ENCODE measurements at regions not wholly inside any gene's neighbourhood (a gene's known extent, or its start where the extent isn't known, plus 50 kb on each side); places are given as distances from the start of the nearest gene placed in this dataset.

GRCh38 chrX:13153796-13154195, 109.4 kb upstream of the FAM9C start:
- FAIRE-seq (no peak), DNase-seq (ENCODE audit: extremely low spot score, insufficient read length, low read depth) (no peak)

DNA sequence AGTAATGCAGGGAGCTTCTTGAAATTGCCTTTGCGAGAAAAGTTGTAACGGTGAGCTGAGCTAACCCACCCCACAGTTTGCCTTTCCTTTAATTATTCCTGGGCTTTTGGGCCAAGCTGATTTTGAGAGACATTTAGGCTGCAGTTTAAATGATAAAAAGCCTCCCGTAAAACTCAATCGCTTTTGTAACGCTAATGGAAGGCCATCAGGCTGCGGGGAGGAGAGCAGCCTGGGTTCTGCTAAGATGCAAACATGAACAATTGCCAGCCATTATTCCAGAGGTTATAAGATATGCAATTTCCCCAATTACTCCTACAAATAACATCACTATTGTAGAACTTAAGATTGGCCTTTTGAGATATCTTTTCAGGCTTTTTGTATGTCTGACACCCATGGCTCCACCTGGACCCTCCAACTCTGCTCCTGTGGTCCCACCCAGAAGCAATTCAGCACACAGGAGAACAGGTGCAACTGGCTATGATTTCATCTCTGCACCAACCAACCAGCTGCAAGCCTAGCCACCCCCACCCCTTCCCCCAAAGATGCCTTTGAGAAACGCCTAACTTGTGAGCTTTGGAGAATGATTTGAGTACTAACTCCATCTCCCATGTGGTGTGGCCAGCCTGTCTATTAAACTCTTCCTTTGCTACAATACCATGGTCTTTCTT, 108.2 kb upstream of the FAM9C start:
- FAIRE-seq (no peak), DNase-seq (ENCODE audit: extremely low spot score, insufficient read length, low read depth) (no peak)

DNA sequence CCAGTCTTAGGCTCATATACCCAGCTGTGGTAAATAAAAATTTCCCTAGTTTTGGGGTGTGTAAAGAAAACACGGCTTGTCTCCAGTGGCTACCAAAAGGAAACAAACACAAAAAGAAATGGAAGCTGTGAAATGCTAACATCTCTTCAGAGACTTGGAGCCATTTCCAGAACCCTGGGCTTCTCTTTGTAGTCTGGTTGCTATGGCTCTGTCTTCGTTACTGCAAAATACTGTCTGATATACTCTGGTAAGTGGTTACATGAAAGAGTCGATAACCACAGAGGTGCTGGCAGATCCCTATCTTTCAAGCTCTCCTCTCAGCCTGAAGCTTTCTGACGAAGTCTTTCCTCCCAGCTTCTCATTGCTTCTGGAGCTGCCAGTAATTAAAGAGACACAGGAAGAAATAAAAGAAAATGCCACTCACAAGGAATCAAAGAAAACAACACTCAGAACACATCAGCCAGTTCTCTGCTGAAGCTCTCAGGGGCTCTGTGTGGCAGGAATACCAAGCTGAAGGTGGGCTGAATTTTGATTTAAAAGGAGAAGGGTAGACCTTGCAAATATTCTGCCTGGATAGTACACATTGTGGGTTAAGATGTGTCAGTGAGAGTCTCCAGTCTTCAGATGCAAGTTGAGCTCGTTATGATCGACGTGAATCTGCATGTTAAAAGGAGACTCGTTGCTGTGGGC, 107.6 kb upstream of the FAM9C start:
- FAIRE-seq: no peak
- DNase-seq (ENCODE audit: extremely low spot score, insufficient read length, low read depth): no peak

DNA sequence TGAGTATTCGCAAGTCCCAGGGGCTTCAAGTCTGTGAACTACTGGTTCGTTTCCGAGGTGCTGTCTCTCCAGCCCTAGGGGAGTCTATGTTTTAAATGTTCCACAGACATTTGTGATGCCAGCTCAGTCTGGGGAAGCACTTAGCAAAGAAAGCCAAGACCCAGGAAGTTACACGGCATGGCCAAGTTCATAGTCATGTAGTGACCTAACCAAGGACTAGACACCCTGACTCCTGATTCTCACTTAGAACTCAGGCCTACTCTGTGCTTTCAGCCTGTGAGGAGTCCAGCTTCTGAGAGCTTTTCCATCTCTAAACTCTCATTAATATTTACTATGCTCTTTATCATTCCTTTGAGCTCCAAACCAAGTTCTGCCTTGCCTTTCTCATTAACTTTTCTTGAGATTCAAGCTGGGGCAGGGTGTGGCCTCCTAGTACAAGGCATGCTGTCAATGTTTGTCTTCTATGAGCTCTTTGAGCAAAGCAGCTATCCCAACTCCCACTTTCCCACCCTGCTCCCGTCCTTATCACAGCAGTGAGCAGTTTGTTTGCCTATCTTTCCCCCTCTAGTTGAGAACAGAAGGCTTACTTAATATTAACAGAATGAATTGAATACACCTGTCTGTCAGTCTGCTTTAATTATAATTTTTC, 105.4 kb upstream of the FAM9C start:
- DNase-seq (ENCODE audit: extremely low spot score, insufficient read length, low read depth): no peak
- FAIRE-seq: no peak

DNA sequence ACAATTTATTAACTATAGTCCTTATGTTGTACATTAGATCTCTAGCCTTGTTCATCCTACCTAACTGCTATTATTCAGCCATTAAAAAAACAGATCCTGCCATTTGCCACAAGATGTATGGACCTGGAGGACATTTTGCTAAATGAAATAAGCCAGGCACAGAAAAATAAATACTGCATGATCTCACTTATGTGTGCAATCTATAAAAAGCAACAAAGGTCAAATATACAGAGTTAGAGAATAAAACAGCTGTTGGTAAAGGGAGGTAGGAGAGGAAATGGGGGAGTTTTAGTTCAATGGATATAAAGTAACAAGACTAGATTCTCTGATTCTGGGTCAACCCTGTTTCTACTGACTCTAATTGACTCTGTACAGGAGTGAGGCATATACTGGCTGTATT, 103.3 kb upstream of the FAM9C start:
- FAIRE-seq (no peak), DNase-seq (ENCODE audit: extremely low spot score, insufficient read length, low read depth) (no peak)

DNA sequence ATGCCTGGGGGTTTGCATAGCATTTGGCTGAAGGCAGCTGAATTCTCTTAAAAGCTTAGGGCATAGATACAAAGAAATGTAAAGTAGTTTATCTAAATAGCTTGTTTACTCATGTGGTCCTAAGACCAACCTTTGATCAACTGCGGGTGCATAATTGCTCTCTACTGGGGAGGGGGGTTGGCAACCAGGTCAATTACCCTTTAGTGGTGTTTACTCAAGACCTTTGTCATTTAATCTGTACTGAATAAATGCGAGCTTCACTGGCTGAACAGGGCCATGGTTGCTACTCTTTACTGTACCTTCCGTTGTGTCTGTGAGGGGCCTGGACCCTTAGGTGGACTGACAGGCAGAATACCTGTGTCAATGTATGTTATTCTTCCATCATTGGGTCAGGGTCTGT, 102.7 kb upstream of the FAM9C start:
- FAIRE-seq (no peak), DNase-seq (ENCODE audit: extremely low spot score, insufficient read length, low read depth) (no peak)

DNA sequence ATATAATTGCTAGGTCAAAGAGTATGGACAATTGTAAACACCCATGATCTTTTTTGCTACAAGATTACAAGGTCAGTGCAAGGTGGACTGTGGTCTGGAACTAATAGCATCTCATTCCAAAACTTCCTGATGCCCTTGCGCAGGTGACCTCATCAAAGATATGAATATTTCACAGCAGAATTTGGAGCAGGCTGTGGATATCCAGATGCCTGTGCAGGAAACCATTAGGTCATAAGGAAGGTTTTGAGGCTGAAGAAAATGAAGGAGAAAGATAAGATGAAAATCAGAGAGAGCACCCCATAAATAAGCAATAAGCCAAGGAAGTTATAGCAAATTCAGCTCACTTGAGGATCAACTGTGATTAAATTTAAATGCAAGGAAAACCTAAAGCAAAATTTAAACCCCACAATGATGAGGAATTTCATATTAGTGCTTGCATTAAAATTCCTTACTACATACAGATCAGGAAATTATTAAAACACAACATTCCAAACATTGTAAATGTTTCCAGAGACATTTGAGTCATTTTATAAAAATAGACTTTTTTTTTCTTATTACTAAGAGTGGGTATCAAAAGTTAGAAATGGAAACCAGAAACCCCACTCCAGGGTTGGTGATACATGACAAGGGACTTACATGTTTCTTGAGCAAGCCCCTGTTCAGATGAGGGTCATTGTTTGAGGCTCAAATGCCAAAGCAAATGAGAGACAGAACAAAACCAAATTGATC, 100.7 kb upstream of the FAM9C start:
- no peak for DNase-seq (ENCODE audit: extremely low spot score, insufficient read length, low read depth)
- no peak for FAIRE-seq

GRCh38 chrX:13142891-13143290, 98.5 kb upstream of the FAM9C start:
- FAIRE-seq (no peak), DNase-seq (ENCODE audit: extremely low spot score, insufficient read length, low read depth) (no peak)

GRCh38 chrX:13140007-13140406, 95.6 kb upstream of the FAM9C start:
- FAIRE-seq: no peak

DNA sequence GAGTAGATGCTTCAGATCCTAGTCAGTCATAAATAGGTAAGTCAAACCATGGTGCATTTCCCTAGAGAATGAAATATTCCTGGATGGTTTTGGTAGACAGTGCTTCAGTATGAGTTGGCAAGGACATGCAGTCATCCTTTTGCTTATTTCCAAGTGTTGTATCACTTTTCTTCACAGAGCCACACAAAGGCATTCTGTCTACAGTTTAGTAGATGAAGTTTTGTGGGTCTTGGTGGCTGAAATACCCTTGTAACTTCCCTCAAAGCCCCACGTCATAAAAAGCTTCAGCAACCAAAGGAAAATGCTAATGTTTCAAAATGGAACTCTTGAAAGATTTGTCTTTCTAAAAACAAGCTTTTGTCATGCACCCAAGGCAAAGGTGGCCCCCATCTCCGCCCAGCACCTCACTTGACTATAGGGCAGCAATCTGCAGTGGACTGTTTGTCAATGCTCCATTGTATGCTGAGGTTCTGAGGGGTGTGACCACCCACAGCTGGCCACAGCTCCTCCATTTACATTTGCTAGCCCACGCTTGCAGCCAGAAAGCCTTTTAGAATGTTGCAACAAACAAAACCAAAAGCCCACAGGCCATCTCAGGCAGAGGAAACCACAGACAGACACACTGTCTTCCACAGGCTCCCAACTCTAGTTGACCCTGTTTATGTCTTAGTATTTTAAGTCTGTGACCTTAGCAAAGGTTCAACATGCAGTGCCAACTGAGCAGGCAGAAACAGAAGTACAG, 87.1 kb upstream of the FAM9C start:
- no peak for DNase-seq (ENCODE audit: extremely low spot score, insufficient read length, low read depth)

More at GRCh38 chrX:13140007-13140406, 95.6 kb upstream of the FAM9C start:
- no peak for DNase-seq (ENCODE audit: extremely low spot score, insufficient read length, low read depth)

GRCh38 chrX:13130816-13131215, 86.4 kb upstream of the FAM9C start:
- DNase-seq (ENCODE audit: extremely low spot score, insufficient read length, low read depth) (no peak), FAIRE-seq (no peak)

More for the DNA sequence above, 87.1 kb upstream of the FAM9C start:
- FAIRE-seq: no peak

GRCh38 chrX:13128104-13128503, 83.7 kb upstream of the FAM9C start:
- no peak for DNase-seq (ENCODE audit: extremely low spot score, insufficient read length, low read depth)

GRCh38 chrX:13126775-13127174, 82.4 kb upstream of the FAM9C start:
- DNase-seq (ENCODE audit: extremely low spot score, insufficient read length, low read depth) (no peak), FAIRE-seq (no peak)

More at GRCh38 chrX:13128104-13128503, 83.7 kb upstream of the FAM9C start:
- no peak for FAIRE-seq

- FAIRE-seq: no peak
Observed at GRCh38 chrX:13125188-13125587, 80.8 kb upstream of the FAM9C start.

GRCh38 chrX:13123857-13124345, 79.5 kb upstream of the FAM9C start:
- DNase-seq (ENCODE audit: extremely low spot score, insufficient read length, low read depth) (no peak), FAIRE-seq (peak; percentile 85)

More at GRCh38 chrX:13125188-13125587, 80.8 kb upstream of the FAM9C start:
- no peak for DNase-seq (ENCODE audit: extremely low spot score, insufficient read length, low read depth)

DNA sequence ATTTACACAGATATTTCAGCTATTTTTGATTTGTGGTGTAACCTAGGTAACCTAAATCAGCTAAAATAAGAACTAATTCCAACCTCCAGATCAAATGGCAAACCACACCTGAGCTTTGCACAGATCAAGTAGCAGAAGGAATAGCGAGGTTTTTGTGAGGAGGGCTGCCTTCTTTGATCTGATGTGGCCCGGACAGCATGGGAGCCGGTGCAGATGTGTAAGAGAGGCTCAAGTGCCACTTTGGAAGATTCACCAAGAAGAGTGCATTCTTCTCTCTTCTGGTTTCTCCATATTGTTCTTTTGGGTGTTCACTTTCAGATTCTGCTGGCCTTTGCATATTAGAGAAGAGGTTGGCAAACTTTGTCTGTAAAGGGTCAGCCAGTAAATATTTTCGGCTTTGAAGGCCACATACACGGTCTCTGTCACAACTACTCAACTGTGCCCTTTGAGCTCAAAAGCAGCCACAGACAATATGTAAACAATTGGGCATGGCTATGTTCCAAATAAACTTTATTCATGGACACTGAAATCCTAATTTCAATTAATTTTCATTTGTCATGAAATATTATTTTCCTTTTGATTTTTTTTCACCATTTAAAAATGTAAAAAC, 78.9 kb upstream of the FAM9C start:
- FAIRE-seq: no peak
- no peak for DNase-seq (ENCODE audit: extremely low spot score, insufficient read length, low read depth)

GRCh38 chrX:13121020-13121555, 76.7 kb upstream of the FAM9C start:
- DNase-seq (ENCODE audit: extremely low spot score, insufficient read length, low read depth) (no peak), FAIRE-seq (no peak)

DNA sequence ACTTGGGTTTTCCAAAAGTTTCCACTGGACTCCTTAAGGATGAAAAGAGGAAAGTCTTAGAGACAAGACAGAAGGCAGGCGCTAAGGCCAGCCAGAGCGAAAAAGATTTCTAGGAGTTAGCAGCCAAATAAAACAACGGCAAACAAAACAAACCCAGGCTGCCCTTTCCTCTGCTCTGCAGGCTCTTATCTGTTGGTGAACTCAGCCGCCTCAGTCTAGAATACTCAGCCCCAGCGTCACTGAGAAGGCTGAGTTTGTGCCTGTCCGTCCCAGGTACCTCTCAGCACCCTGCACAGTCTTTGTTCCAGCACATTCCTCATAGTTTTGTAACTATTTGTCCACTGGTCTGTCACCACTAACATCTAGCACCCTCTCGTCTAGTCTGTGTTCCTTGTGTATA, 75.6 kb upstream of the FAM9C start:
- FAIRE-seq: no peak

DNA sequence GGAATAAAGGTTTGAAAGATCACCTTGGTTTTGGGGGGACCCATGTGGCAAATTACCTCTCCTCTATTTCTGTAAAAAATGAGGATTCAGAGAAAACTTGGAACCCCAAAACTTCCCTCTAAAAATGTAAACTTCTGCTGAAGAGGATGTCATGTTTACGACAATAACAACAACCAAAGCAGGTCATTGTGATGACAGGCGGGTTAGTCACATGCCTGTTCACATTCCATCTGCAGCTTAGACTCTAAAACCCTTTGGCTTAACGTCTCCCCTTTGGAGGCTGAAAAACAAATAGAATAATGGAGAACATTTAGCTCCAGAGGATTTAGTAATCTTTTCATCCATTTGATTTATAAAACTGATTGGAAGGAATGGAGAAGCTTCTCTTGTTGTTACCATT, 75.0 kb upstream of the FAM9C start:
- DNase-seq (ENCODE audit: extremely low spot score, insufficient read length, low read depth) (no peak), FAIRE-seq (no peak)

More for the DNA sequence above, 75.6 kb upstream of the FAM9C start:
- no peak for DNase-seq (ENCODE audit: extremely low spot score, insufficient read length, low read depth)

Data from GM18507 (cell line).